NCI-H82 (cell line): ENCODE measurements at regions not wholly inside any gene's neighbourhood (a gene's known extent, or its start where the extent isn't known, plus 50 kb on each side); places are given as distances from the start of the nearest gene placed in this dataset.
"Not testable (repeated sequence)": the region's sequence is repeated elsewhere in the genome, so short reads cannot be mapped to it uniquely, and the experiment has no call there.

ENCODE experiments used
- DNase-seq: peaks from one replicate; lab custom pipeline; 2025; lab: John Stamatoyannopoulos, UW

DNA sequence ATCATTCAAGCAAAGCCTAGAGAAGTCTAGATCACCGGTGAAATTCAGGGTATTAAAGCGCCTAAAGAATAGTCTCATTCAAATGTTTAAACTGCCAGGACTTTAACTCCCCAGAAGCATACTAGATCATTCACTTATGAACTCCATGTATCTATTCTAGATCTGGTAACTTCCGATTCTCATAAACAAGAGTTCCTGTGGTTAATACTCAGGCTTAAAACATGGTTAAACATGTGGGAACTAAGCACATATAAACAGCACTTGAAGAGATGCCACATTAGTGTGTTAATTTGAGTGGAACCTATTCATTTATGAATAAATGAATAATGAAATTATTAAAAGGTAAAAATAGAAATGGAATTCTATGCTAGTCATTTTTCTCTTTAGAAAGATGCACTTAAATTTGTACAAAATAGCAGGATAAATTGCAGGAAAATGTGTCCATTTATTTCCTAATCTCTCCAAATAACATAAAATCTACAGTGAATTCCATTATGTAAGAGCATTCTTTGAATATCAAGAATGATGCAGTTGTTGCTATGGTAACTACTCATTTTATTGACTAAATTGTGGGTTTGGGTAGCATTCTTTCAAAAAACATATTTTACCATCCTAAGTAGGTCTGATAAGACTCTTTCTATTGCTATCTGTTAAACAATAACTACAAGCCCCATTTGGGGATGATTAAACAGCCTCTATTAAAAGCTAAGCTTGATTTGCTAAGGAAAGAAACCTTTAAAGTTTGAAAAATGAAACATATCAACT is 147.6 kb upstream of the TMEM168 start:
- DNase-seq = no peak

DNA sequence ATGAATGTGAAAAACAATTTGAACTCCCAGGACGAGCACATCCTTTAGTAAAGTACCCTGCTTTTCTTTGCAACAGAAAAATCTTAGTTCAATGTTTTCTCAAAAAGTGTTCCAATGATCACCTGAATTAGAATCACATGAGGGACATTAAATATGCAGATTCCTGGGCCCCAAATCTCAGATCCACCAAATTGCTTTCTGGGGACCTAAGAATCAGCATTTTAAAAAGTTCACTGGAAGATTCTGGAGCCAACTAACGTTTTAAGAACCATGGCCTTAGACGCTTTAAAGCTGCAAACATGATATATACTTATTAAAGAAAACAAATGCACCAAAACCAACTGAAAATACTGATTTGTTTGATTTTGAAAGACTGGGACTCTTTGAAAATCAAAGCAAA is 143.4 kb upstream of the TMEM168 start:
- DNase-seq = no peak

DNA sequence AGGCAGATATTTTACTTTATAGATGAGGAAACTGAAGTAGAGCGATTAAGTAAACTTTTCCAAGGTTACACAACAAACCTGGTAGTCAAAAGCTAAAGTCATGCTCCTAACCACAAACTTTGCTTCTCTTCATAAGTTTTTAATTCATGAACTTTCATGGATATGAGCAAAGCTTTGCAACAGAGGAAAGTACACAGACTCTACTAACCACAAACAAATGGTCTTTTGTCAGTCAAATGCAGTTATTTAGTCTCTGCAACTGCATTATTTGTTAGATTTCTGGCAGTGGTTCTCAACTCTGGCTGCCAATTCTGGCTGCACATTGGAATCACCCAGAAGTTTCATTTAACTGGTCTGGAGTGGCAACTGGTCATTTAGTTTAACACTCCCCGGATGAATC is 140.6 kb upstream of the TMEM168 start:
- DNase-seq = no peak

DNA sequence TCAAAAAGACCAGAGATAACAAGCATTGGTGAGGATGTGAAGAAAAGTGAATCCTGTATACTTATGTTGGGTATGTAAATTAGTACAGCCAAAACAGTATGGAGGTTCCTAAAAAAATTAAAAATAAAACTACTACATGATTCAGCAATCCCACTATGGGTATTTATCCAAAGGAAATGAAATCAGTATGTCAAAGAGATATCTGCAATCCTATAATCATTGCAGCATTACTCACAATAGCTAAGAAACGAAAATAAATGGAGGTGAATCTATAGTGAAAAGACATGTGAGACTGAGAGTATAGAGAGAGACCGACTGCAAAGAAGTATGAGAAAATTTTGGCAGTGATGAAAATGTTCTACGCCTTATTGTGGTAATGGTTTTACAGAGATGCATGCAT is 139.2 kb upstream of the TMEM168 start:
- no peak for DNase-seq

DNA sequence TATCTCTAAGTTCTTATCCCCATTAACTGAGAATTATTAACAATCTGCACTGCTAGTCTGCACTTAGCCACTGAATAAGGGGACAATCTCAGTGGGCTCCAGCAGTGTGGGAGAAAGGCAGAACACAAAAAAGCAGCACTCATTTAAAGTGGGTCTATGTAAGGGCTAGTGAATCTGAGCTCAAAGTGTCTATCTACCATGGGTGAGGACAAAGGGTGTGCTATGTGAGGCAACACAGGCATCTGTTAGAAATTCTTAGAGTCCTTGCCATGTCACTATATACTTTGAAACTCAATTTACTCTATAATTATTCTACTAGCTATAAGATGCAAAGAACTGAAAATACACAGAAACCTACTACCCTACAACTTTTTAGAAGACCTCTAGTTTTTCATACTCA is 135.8 kb upstream of the TMEM168 start:
- DNase-seq = no peak

DNA sequence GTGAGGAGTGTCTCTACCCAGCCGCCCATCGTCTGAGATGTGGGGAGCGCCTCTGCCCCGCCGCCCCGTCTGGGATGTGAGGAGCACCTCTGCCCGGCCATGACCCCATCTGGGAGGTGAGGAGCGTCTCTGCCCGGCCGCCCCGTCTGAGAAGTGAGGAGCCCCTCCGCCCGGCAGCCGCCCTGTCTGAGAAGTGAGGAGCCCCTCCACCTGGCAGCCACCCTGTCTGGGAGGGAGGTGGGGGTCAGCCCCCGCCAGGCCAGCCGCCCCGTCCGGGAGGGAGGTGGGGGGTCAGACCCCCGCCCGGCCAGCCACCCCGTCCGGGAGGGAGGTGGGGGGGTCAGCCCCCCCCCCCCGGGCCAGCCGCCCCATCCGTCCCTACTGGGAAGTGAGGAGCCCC is 132.4 kb upstream of the TMEM168 start:
- DNase-seq = not testable (repeated sequence)

DNA sequence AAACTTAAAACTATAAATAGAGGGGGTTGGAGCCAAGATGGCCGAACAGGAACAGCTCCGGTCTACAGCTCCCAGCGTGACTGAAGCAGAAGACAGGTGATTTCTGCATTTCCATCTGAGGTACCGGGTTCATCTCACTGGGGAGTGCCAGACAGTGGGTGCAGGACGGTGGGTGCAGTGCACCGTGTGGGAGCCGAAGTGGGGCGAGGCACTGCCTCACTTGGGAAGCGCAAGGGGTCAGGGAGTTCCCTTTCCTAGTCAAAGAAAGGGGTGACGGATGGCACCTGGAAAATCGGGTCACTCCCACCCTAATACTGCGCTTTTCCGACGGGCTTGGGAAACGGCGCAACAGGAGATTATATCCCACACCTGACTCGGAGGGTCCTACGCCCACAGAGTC is 126.2 kb upstream of the TMEM168 start:
- DNase-seq = not testable (repeated sequence)

DNA sequence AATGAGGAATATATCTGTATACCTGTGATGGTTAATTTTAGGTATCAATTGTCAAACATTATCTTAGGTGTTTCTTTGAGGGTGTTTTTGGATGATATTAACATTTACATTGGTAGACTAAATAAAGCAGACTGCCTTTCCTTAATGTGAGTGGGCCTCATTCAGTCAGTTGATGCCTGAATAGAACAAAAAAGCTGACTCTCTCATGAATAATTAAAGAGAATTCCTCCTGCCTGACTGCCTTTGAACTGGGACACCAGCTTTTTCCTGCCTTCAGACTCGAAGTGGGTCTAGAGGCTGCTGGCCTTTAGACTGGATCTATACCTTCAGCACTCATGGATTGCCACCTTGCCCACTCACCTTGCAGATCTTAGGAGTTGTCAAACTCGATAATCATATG is 117.9 kb upstream of the TMEM168 start:
- DNase-seq = no peak

DNA sequence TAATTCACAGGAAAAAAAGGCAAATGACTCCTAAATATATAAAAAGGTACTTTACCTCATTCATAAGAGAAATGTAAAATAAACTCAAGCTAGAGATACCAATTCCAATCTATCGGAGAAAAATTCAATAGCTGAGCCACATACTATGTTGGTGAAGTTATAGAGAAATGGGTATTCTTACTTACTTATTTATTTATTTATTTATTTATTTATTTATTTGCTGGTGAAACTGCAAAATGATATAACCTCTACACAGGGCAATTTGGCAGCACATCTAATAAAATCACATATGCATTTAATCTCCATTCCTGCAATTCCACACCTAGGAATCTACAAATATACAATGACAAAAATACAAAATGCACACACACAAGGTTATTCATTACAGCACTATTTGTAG is 117.5 kb upstream of the TMEM168 start:
- no peak for DNase-seq

DNA sequence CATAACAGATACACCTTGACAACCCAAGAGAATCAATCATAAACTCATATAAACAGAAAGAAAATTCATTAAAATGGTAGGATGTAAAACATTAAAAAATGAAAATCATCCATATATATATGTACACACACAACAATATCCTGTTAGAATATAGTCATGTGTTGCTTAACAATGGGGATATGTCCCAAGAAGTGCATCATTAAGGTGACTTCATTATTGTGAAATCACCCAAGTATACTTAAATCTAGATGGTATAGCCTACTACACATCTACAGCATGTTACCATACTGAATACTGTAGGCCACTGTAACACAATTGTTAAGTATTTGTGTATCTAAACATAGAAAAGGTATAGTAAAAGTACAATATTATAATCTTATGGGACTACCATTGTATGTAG is 115.8 kb upstream of the TMEM168 start:
- no peak for DNase-seq

DNA sequence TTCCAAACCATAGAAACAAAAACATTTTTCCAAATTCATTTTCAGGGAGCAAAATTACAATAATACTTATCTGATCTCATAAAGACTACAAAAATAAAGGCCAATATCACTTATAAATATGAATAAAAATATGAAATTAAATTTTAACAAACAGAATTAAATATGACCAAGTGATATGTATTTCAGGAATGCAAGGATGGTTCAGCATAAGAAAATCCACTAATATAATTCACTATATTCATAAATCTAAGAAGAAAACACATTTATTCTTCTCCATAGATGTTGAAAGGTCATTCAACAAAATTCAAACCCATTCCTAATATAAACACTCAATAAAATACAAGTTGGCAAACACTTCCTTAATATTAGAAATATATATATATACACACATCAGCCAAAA is 115.2 kb upstream of the TMEM168 start:
- DNase-seq = no peak

DNA sequence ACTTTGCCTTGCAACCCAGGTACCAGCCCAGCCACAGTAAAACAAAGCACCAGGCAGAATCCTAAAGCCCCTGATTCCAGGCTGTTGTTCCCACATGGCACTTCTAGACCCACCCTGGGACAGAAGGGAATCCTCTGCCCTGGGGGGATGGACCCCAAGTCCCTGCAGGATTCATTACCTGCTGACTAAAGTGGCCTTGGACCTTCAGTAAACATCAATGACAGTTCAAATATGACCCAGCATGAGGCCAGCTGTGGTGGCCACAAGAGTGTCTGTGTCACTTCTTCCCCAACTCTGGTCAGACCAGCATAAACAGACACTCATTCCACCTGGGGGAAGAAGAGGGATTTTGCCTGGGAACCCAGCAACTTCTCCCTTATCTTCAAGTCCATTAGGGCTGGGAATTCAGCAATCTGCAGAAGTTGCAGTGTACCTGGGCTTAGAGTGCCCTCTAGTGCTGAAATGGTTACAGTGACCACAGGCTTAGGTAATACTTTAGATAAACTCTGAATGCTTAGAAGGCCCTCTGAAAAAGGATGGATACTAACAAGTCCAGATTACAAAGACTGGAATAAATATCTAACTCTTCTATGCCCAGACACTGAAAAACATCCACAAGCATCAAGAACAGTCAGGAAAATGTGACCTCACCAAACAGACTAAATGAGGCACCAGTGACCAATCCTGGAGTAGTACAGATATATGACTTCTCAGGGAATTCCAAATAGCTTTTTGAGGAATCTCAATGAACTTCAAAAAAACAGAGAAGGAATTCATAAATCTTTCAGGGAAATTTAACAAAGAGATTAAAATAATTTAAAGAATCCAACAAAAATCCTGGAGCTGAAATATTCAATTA is 108.5 kb upstream of the TMEM168 start:
- DNase-seq = peak; percentile 86

DNA sequence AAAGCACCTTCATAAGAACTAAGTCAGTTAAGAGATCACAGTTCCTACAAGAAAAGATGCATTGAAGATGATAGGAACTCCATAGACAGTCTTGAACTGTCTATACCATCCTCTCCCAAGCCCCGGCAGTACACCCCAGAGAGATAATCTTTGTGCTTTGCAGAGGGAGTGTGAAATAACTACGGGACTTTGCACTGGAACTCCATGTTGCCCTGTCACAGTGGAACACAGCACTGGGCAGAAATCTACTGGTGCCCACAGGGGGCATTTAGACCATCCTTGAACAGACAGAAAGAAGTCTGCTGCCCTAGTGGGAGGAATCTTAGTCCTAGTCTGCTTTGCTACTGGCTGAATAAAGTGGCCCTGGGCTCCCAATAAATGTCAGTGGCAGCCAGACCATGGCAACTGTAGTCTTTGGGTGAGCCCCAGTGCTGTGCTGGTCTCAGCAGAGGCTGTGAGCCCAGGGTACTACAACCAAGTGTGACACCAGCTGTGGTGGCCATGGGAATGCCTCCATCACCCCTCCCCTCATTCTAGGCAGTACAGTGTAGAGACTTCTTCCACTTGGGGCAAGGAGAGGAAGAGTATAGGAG is 107.7 kb upstream of the TMEM168 start:
- no peak for DNase-seq

DNA sequence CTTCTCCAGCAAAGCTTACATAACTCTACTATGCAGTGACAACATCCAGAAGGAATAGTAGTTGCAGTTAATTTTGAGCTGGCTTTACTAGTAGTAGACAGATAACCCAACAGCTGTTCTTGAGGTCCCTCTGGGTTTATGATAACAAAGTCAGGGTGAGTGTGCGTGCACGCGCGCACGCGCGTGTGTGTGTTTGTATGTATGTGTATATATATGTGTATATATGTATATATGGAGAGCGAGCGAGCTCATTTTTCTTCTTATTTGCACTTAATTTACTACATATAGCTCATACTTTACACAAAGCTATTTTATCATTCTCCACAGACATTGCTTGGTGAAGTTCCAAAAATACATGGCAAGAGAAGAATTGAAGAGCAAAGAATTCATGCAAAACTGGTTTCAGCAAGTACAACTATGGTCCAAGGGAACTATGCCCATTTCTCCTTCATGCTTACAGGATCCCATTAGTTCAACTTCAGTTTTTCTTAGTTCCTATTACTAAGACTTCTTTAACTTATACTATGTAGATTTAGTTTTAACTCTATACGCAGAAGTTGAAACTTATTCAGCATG is 105.9 kb upstream of the TMEM168 start:
- no peak for DNase-seq

DNA sequence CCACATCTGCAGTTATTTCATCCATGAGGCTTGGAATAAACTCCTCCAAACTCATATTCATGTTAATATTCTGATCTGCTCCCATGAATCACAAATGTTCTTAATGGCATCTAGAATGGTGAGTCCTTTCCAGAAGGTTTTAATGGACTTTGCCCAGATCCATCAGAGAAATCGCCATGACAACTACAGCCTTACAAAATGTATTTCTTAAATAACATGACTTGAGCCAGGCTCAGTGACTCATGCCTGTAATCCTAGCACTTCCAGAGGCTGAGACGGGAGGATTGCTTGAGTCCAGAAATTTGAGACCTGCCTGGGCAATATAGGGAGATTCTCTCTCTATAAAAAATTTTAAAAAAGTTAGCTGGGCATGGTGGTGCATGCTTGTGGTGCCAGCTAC is 102.1 kb upstream of the TMEM168 start:
- no peak for DNase-seq

DNA sequence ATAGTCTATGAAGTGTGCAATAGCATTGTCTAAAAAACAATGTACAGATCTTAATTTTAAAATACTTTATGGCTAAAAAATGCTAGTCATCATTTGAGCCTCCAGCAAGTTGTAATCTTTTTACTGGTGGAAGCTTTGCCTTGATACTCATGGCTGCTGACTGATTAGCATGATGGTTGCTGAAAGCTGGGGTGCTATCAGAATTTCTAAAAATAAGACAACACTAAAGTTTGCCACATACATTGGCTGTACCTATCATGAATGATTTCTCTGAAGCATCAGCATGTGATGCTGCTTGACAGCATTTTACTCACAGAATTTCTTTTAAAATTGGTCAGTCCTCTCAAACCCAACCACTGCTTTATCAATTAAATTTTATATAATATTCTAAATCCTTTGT is 101.5 kb upstream of the TMEM168 start:
- DNase-seq = no peak

DNA sequence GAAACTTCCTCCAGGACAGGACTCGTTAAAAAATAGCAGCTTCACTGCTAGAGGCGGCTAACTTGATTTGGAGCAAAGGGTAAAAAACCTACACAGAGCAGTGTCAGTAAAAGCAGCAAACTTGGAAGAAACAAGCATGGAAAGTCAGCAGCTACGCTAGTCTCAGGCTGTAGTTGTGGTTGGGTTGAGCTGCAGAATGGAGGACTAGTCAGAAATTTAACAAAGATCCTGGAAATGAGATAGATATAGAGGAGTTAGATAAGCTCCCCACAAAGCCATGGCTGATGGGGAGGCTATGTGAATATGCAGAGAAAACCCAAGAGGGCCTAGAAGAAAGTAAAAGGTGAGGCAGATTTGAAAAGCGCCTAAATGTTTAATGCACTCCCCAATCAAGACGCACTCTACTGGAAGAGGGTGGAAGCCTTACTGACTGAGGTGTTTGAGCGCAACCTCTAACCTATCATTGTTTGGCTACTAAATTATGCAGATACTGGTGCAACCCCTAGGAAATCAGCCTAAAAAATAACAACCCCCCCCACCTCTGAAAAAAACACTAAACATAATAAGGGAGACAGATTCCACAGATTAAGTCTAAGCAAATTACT is 99.7 kb upstream of the TMEM168 start:
- DNase-seq = no peak

DNA sequence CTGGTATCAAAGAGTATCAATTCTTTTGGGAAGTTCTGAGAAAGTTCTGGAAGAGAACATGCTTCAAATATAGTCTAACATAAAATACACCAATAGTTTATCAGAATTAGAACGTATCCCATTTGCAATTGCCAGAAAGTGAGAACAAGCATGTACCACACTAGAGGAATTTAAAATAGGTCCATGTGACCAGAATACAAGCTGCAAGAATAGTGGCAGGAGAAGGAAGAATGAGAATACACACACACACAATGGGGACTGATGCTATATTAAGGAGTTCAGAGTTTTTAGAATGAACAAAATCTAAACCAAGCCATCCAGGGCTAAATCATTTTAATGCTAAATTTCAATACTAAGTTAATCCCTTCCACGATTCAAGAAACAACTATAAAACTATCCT is 99.1 kb upstream of the TMEM168 start:
- DNase-seq = no peak

DNA sequence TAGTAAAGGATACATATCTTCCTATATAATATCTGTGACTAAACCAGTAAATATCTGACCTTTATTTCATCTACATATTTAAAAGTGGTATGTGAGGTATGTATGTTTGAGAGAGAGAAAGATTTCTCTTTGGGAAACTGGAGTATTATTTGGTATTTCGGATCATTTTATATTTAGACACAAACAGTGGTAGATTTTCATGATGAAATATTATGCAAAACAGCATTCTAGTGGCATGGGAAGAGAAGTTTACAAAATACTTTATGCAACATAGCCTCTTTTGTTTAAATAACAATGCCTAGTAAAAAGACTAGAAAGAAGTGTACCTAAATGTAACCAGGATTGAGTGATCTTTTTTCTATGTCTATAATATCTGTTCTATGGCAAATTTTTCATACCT is 98.6 kb upstream of the TMEM168 start:
- no peak for DNase-seq

DNA sequence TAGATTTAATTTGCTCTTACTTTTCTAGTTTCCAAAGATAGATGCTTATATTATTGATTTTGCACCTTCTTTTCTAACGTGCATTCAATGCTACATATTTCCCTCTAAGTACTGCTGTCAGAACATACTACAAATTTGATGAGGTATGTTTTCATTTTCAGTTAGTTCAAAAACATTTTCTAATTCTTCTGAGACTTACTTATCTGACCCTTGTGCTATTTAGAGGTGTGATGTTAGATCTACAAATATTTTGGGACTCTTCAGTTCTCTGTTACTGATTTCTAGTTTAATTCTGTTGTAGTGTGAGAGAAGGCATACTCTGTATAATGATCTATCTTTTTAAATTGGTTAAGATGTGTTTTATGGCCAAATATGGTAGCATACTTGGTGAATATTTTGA is 97.8 kb upstream of the TMEM168 start:
- no peak for DNase-seq

DNA sequence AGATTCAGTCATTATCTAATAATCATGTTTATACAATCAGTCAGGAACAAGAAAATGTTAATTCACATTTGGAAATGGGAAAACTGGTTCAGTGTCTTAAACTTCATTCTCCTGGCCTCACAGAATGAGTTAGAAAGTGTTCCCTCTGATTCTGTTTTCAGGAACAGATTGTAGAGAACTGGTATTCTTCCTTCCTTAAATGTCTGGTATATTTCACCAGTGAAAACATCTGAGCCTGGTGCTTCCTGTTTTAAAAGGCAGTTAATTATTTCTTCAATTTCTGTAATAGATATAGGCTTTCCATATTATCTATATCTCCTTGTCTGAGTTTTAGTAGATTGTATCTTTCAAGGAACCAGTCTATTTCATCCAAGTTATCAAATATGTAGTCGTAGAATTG is 97.1 kb upstream of the TMEM168 start:
- no peak for DNase-seq

DNA sequence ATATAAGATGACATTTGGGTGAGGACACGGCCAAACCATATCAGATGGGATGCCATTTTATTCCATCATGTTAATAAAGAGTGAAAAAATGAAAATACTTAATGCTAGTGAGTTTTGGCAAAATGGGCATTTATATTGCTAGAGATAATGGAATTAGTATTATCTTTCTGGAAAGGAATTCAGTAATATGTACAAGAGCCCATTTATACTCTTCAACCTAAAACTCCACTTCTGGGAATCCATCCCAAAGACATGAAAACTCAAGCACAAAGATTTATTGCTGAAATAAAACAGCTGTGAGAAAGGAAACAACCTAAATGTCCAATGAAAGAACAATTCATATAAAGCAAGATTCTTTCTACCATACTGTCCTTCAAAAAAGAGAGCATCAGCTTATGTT is 96.0 kb upstream of the TMEM168 start:
- DNase-seq = no peak
